ENCODE measurements at regions not wholly inside any gene's neighbourhood (a gene's known extent, or its start where the extent isn't known, plus 50 kb on each side); places are given as distances from the start of the nearest gene placed in this dataset.

GRCh38 chr21:18191139-18191538 is 53.5 kb upstream of the CHODL start:
- no peaks in the 10 kb centered on the region for H3K27me3 Mint-ChIP-seq
- H3K4me3 Mint-ChIP-seq: no peak overlapping the region
- CTCF ChIA-PET: no interaction called here
- H3K36me3 Mint-ChIP-seq: no peaks in the 10 kb centered on the region
- DNase-seq: no peak
- no peak overlapping the region for H3K27ac Mint-ChIP-seq
- H3K4me1 Mint-ChIP-seq: no peaks in the 10 kb centered on the region
- peaks cover 11% of the 10 kb centered on the region for H3K9me3 Mint-ChIP-seq

- H3K4me3 Mint-ChIP-seq: no peak overlapping the region
These were observed 66.1 kb upstream of the CHODL start for GRCh38 chr21:18178509-18178908.

DNA sequence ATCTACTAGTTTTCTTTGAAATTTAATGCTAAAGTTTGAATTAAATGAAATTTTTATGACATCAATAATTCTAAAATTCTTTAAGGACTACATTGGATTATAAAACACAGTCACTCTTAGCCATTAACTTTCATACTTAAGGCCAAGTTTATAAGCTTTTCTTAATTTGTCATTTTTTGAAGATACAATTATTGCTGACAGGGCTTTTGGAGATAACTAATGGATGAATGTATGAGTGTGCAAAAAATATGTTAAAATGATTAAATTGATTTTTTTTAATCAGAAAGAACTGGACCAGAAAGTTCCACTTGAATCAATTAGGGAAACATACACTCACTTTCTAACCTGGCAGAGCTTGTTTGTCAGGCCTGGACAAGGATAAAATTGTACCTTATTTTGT is 70.3 kb upstream of the CHODL start:
- Mint-ChIP-seq H3K4me3 (no peak overlapping the region), H3K4me1 (no peaks in the 10 kb centered on the region), H3K9me3 (peaks cover 2% of the 10 kb centered on the region), H3K27me3 (no peaks in the 10 kb centered on the region), H3K36me3 (no peaks in the 10 kb centered on the region), H3K27ac (no peak overlapping the region)
- no peak for DNase-seq
- CTCF ChIA-PET: no interaction called here

More at GRCh38 chr21:18178509-18178908, 66.1 kb upstream of the CHODL start:
- Mint-ChIP-seq H3K9me3 (peaks cover 4% of the 10 kb centered on the region), H3K27me3 (no peaks in the 10 kb centered on the region), H3K4me1 (no peaks in the 10 kb centered on the region), H3K36me3 (no peaks in the 10 kb centered on the region), H3K27ac (no peak overlapping the region)
- no peak for DNase-seq
- CTCF ChIA-PET: no interaction called here

DNA sequence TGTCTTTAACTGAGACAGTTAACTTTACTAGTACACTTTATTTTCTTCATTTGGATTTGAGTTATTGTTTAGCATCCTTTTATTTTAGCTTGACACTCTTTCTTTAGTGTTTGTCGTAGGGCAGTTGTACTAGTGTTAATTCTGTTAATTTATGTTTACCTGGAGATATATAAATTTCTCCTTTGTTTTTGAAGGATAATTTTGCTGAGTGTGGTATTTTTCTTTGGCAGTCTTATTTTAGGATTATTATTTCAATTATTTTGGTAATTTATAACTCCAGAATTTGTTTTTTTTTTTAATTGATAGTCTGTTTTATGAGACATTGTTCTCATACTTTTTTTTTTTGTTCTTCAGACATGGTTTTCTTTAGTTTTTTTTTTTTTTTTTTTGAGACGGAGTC is 73.8 kb upstream of the CHODL start:
- Mint-ChIP-seq H3K36me3 (no peaks in the 10 kb centered on the region), H3K27me3 (no peaks in the 10 kb centered on the region), H3K4me3 (no peak overlapping the region), H3K27ac (no peak overlapping the region), H3K4me1 (no peaks in the 10 kb centered on the region), H3K9me3 (no peaks in the 10 kb centered on the region)
- CTCF ChIA-PET: no interaction called here
- DNase-seq: no peak

DNA sequence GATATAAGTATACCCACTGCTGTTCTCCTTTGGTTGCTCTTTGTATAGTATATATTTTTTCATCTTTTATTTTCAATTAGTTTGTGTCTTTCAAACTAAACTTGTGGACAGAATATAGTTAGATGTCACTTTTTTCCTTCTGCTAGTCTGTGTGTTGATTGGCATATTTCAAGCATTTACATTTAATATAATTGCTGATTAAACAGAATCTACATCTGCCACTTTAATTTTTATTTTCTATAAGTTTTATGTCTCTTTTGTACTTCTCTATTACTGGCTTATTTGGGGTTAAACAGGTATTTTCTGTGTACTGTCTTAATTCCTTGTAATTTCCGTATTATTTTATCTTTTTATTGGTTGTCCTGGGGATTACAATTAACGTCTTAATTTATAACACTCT is 74.4 kb upstream of the CHODL start:
- Mint-ChIP-seq H3K4me3 (no peak overlapping the region), H3K4me1 (no peaks in the 10 kb centered on the region), H3K27ac (no peak overlapping the region), H3K36me3 (no peaks in the 10 kb centered on the region), H3K9me3 (no peaks in the 10 kb centered on the region), H3K27me3 (no peaks in the 10 kb centered on the region)
- CTCF ChIA-PET: no interaction called here
- DNase-seq: no peak

GRCh38 chr21:18168108-18168507 is 76.5 kb upstream of the CHODL start:
- Mint-ChIP-seq H3K9me3 (no peaks in the 10 kb centered on the region), H3K4me1 (no peaks in the 10 kb centered on the region), H3K36me3 (no peaks in the 10 kb centered on the region), H3K27ac (no peak overlapping the region), H3K27me3 (no peaks in the 10 kb centered on the region), H3K4me3 (no peak overlapping the region)
- no peak for DNase-seq
- CTCF ChIA-PET: no interaction called here

- no peaks in the 10 kb centered on the region for H3K4me1 Mint-ChIP-seq
- H3K4me3 Mint-ChIP-seq: no peak overlapping the region
- H3K27ac Mint-ChIP-seq: no peak overlapping the region
- DNase-seq: no peak
- CTCF ChIA-PET: no interaction called here
- no peaks in the 10 kb centered on the region for H3K9me3 Mint-ChIP-seq
- no peaks in the 10 kb centered on the region for H3K36me3 Mint-ChIP-seq
- H3K27me3 Mint-ChIP-seq: no peaks in the 10 kb centered on the region
These were observed 79.7 kb upstream of the CHODL start for GRCh38 chr21:18164933-18165332.

GRCh38 chr21:18164483-18164882 is 80.2 kb upstream of the CHODL start:
- DNase-seq: no peak
- H3K4me3 Mint-ChIP-seq: no peak overlapping the region
- no peaks in the 10 kb centered on the region for H3K27me3 Mint-ChIP-seq
- CTCF ChIA-PET: no interaction called here
- no peaks in the 10 kb centered on the region for H3K36me3 Mint-ChIP-seq
- no peak overlapping the region for H3K27ac Mint-ChIP-seq
- no peaks in the 10 kb centered on the region for H3K9me3 Mint-ChIP-seq
- no peaks in the 10 kb centered on the region for H3K4me1 Mint-ChIP-seq

GRCh38 chr21:18163956-18164355 is 80.7 kb upstream of the CHODL start:
- no peaks in the 10 kb centered on the region for H3K9me3 Mint-ChIP-seq

DNA sequence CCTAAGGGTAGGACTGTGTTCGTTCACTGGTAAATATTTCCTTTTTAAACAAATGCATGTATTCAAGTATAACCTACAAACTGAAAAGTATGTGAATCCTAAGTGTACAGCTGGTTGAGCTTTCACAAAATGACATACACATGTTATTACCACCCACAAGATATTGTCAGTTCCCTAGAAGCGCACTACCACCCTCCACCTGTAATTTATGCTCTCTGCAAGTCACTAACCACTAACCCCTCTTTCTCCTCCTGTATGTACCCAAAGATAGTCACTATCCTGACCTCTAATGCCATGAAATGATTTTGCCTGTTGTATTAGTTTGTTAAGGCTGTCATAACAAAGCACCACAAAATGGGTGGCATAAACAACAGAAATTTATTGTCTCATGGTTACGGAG is 82.8 kb upstream of the CHODL start:
- H3K36me3 Mint-ChIP-seq: no peaks in the 10 kb centered on the region
- peaks cover 2% of the 10 kb centered on the region for H3K9me3 Mint-ChIP-seq
- no peak overlapping the region for H3K27ac Mint-ChIP-seq
- H3K4me3 Mint-ChIP-seq: no peak overlapping the region
- no peaks in the 10 kb centered on the region for H3K4me1 Mint-ChIP-seq
- DNase-seq: no peak
- no peaks in the 10 kb centered on the region for H3K27me3 Mint-ChIP-seq
- CTCF ChIA-PET: no interaction called here

More at GRCh38 chr21:18163956-18164355, 80.7 kb upstream of the CHODL start:
- no peak overlapping the region for H3K4me3 Mint-ChIP-seq
- no peaks in the 10 kb centered on the region for H3K27me3 Mint-ChIP-seq
- no peaks in the 10 kb centered on the region for H3K4me1 Mint-ChIP-seq
- CTCF ChIA-PET: no interaction called here
- H3K36me3 Mint-ChIP-seq: no peaks in the 10 kb centered on the region
- no peak for DNase-seq
- H3K27ac Mint-ChIP-seq: no peak overlapping the region

DNA sequence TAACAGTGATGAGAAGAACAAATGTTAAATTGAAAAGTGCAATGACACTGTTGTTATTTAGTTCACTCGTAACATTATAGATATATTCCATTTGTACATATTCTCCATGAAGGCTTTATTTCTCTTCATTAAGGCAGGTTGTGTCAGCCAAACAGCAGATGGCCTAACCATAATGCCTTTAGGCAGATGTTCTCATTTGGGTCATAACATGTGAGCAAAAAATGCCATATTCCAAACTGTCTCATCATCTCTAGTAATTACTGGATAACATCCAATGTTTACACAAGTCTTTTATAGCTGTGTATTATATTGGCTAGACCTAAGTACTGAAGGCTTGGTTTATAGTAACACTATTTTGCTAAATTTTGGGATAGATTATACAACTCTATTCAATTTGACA is 87.2 kb upstream of the CHODL start:
- DNase-seq: no peak
- no peak overlapping the region for H3K27ac Mint-ChIP-seq
- CTCF ChIA-PET: no interaction called here
- no peaks in the 10 kb centered on the region for H3K36me3 Mint-ChIP-seq
- H3K4me1 Mint-ChIP-seq: peaks cover 10% of the 10 kb centered on the region
- no peaks in the 10 kb centered on the region for H3K27me3 Mint-ChIP-seq
- H3K4me3 Mint-ChIP-seq: no peak overlapping the region
- H3K9me3 Mint-ChIP-seq: peaks cover 2% of the 10 kb centered on the region

GRCh38 chr21:18155508-18156193 is 89.0 kb upstream of the CHODL start:
- no peaks in the 10 kb centered on the region for H3K36me3 Mint-ChIP-seq
- H3K27me3 Mint-ChIP-seq: no peaks in the 10 kb centered on the region
- H3K4me1 Mint-ChIP-seq: peaks cover 10% of the 10 kb centered on the region
- no peak overlapping the region for H3K4me3 Mint-ChIP-seq
- no peak for DNase-seq
- H3K27ac Mint-ChIP-seq: no peak overlapping the region
- H3K9me3 Mint-ChIP-seq: peaks cover 2% of the 10 kb centered on the region
- CTCF ChIA-PET: no interaction called here

- CTCF ChIA-PET: no interaction called here
- H3K27ac Mint-ChIP-seq: no peak overlapping the region
- no peaks in the 10 kb centered on the region for H3K36me3 Mint-ChIP-seq
- no peak overlapping the region for H3K4me3 Mint-ChIP-seq
- no peaks in the 10 kb centered on the region for H3K27me3 Mint-ChIP-seq
- no peak for DNase-seq
- H3K4me1 Mint-ChIP-seq: peaks cover 10% of the 10 kb centered on the region
- peaks cover under 1% of the 10 kb centered on the region for H3K9me3 Mint-ChIP-seq
These were observed 91.6 kb upstream of the CHODL start for GRCh38 chr21:18153063-18153462.

DNA sequence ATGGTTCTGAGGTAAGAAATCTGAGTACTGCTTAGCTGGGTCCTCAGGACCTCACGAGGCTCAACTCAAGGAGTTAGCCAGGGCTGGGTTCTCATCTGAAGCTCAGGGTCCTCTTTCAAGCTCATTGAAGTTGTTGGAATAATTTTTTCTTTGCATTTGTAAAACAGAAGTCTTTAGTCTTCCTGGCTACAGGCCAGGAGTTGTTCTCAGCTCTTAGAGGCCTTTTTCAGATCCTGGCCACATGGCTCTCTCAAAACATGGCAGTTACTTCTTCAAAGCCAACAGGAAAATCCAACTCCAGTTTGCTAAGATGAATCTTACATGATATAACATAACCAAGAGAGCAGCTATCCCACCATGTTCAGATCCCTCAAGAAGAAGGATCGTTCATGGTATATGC is 92.3 kb upstream of the CHODL start:
- H3K36me3 Mint-ChIP-seq: no peaks in the 10 kb centered on the region
- H3K9me3 Mint-ChIP-seq: no peaks in the 10 kb centered on the region
- H3K27me3 Mint-ChIP-seq: no peaks in the 10 kb centered on the region
- H3K4me3 Mint-ChIP-seq: no peak overlapping the region
- H3K4me1 Mint-ChIP-seq: peaks cover 10% of the 10 kb centered on the region
- CTCF ChIA-PET: no interaction called here
- no peak overlapping the region for H3K27ac Mint-ChIP-seq
- DNase-seq: no peak

GRCh38 chr21:18151046-18151445 is 93.6 kb upstream of the CHODL start:
- H3K4me1 Mint-ChIP-seq: peaks cover 10% of the 10 kb centered on the region
- H3K27ac Mint-ChIP-seq: no peak overlapping the region
- no peaks in the 10 kb centered on the region for H3K36me3 Mint-ChIP-seq
- no peaks in the 10 kb centered on the region for H3K27me3 Mint-ChIP-seq
- H3K9me3 Mint-ChIP-seq: peaks cover 1% of the 10 kb centered on the region
- CTCF ChIA-PET: no interaction called here
- no peak for DNase-seq
- H3K4me3 Mint-ChIP-seq: no peak overlapping the region

DNA sequence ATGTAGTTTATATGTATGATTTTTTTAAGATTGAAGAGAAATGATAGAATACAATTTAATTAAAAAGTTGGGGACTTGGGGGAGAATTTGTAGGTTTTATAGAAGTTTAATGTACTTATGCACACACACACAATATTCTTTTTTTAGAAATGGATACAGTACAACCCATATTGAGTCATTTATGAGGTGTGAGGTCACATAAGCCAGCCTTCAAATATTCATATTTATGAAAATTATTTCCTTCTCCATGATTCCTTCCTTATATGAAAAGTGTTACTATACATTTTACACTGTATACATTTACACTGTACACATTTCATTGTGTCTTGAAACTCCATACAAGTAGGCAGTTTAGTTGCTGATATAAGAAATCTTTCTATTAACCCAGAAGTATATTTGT is 96.2 kb upstream of the CHODL start:
- H3K36me3 Mint-ChIP-seq: no peaks in the 10 kb centered on the region
- H3K27ac Mint-ChIP-seq: no peak overlapping the region
- no peak overlapping the region for H3K4me3 Mint-ChIP-seq
- DNase-seq: no peak
- no peaks in the 10 kb centered on the region for H3K4me1 Mint-ChIP-seq
- CTCF ChIA-PET: no interaction called here
- no peaks in the 10 kb centered on the region for H3K27me3 Mint-ChIP-seq
- H3K9me3 Mint-ChIP-seq: peaks cover 1% of the 10 kb centered on the region

All from activated naive CD4-positive, alpha-beta T cell treated with anti-CD3 and anti-CD28 coated beads, Interleukin-2, amount 10 ng/mL, durations not matched to agents 7 days and 5 days (primary cell).